GM12878 (cell line): ENCODE measurements at regions not wholly inside any gene's neighbourhood (a gene's known extent, or its start where the extent isn't known, plus 50 kb on each side); places are given as distances from the start of the nearest gene placed in this dataset.
"Not testable (repeated sequence)": the region's sequence is repeated elsewhere in the genome, so short reads cannot be mapped to it uniquely, and the experiment has no call there.

Experiments
- ATAC-seq: fragments of 200-7000 bp; cut with Tn5 transposase; 3 replicates; pipeline ENCODE4 v1.9.1; 2020; ENCODE audit warnings: mild to moderate bottlenecking, moderate library complexity
- BruUV-seq: library from RNA; stranded (reverse); fragments of 400-500 nt; replicated peaks from 2 replicates; lab custom pipeline; 2021; lab: Mats Ljungman, UMichigan
- CTCF ChIA-PET: fragments of 300-600 bp; sonication (Branson Sonifier 250); formaldehyde crosslinking; extraction: SDS; loops from one replicate; lab custom pipeline; 2021; ENCODE audit warnings: inconsistent platforms; lab: Yijun Ruan, JAX
- POLR2A ChIA-PET: fragments of 350-600 bp; formaldehyde crosslinking; extraction: SDS; loops from one replicate; lab custom pipeline; 2021; ENCODE audit warnings: inconsistent platforms; lab: Charles Lee
- RAD21 ChIA-PET: fragments of 300-600 bp; sonication (Branson Sonifier 250); formaldehyde crosslinking; loops from one replicate; lab custom pipeline; 2023; ENCODE audit warnings: antibody characterized with exemption; ENCODE audit not compliant: unreplicated experiment; lab: Charles Lee
- SMC1A ChIA-PET: fragments of 300-600 bp; sonication (Branson Sonifier 250); formaldehyde crosslinking; loops from one replicate; lab custom pipeline; 2023; ENCODE audit not compliant: unreplicated experiment, uncharacterized antibody; lab: Charles Lee
- DNase-seq: peaks from one replicate; pipeline ENCODE4 v3.0.0-alpha.2; 2011; ENCODE audit warnings: low read depth, low spot score
- FAIRE-seq: peaks from 3 replicates; lab custom pipeline; 2011; peaks lifted over from hg19 to GRCh38; lab: Jason Lieb, UNC
- H2AFZ ChIP-seq: 2 replicates; pipeline ENCODE4 v1.6.0; 2011; ENCODE audit warnings: low read depth, low read length, control low read depth; ENCODE audit not compliant: control insufficient read depth
- H3K27ac ChIP-seq: 2 replicates; pipeline ENCODE4 v1.5.1; 2011; ENCODE audit warnings: control low read depth; ENCODE audit not compliant: control insufficient read depth, insufficient read depth
- H3K27me3 ChIP-seq, 2 experiments: replicated peaks in 1 of 2; 2 replicates each; pipeline versions ENCODE4 v1.6.0 to v1.6.1; 2011; ENCODE audit warnings: low read length in 1 of 2; ENCODE audit not compliant: control insufficient read depth in 2 of 2, insufficient read depth in 2 of 2
- H3K36me3 ChIP-seq, 2 experiments: 2 replicates each; pipeline ENCODE4 v1.5.1; 2011; ENCODE audit warnings: low read length in 1 of 2; ENCODE audit not compliant: control insufficient read depth in 2 of 2, insufficient read depth in 2 of 2
- H3K4me1 ChIP-seq: 2 replicates; pipeline ENCODE4 v1.6.1; 2011; ENCODE audit warnings: mild to moderate bottlenecking, low read length, moderate library complexity, mixed read lengths; ENCODE audit not compliant: control insufficient read depth, insufficient read depth
- H3K4me2 ChIP-seq: 2 replicates; pipeline ENCODE4 v1.6.0; 2011; ENCODE audit warnings: control low read depth; ENCODE audit not compliant: control insufficient read depth, insufficient read depth
- H3K4me3 ChIP-seq: fragments of 200-600 bp; sonication (generic); 2 replicates; pipeline ENCODE4 v1.5.1; 2016
- H3K79me2 ChIP-seq: 2 replicates; pipeline ENCODE4 v1.6.0; 2011; ENCODE audit warnings: low read length; ENCODE audit not compliant: control insufficient read depth, insufficient read depth
- H3K9ac ChIP-seq: 2 replicates; pipeline ENCODE4 v1.8.0; 2011; ENCODE audit warnings: low read length, control low read depth, mixed read lengths; ENCODE audit not compliant: control insufficient read depth, insufficient read depth
- H3K9me3 ChIP-seq: replicated peaks from 3 replicates; pipeline ENCODE4 v1.5.1; 2011; ENCODE audit warnings: mild to moderate bottlenecking, low read length; ENCODE audit not compliant: control insufficient read depth, insufficient read depth
- H4K20me1 ChIP-seq: 2 replicates; pipeline ENCODE4 v1.6.0; 2011; ENCODE audit not compliant: control insufficient read depth, insufficient read depth
- CREM ChIP-seq: IDR thresholded peaks from 2 replicates; pipeline ENCODE4 v1.6.1; 2014; ENCODE audit warnings: antibody characterized with exemption, low read depth
- ELK1 ChIP-seq: IDR thresholded peaks from 2 replicates; pipeline ENCODE4 v1.6.1; 2012; ENCODE audit warnings: low read depth, low read length, improper control_type of control experiment
- KAT2A ChIP-seq: conservative IDR thresholded peaks from 2 replicates; pipeline ENCODE4 v1.6.1; 2011; ENCODE audit warnings: low read depth, low read length; ENCODE audit not compliant: control insufficient read depth
- KDM1A ChIP-seq: fragments of 200-600 bp; sonication (generic); IDR thresholded peaks from 2 replicates; pipeline ENCODE4 v1.6.1; 2016; ENCODE audit warnings: borderline replicate concordance
- MLLT1 ChIP-seq: fragments of 450-650 bp; IDR thresholded peaks from 2 replicates; pipeline ENCODE4 v1.6.1; 2016; ENCODE audit warnings: mild to moderate bottlenecking
- POU2F2 ChIP-seq: IDR thresholded peaks from 3 replicates; pipeline ENCODE4 v1.6.1; 2011; ENCODE audit warnings: low read depth, mild to moderate bottlenecking, low read length, borderline replicate concordance
- SIN3A ChIP-seq: IDR thresholded peaks from 2 replicates; pipeline ENCODE4 v1.6.1; 2012; ENCODE audit warnings: low read depth, low read length, improper control_type of control experiment
- SMAD1 ChIP-seq: fragments of 450-650 bp; IDR thresholded peaks from 2 replicates; pipeline ENCODE4 v1.6.1; 2018; ENCODE audit warnings: mild to moderate bottlenecking, low read depth; ENCODE audit not compliant: partially characterized antibody
- SMARCA5 ChIP-seq: fragments of 450-650 bp; IDR thresholded peaks from 2 replicates; pipeline ENCODE4 v1.6.1; 2017; ENCODE audit warnings: mild to moderate bottlenecking
- TARDBP ChIP-seq: IDR thresholded peaks from 2 replicates; pipeline ENCODE4 v1.6.1; 2016; ENCODE audit warnings: borderline replicate concordance
- WGBS: methylation state at CpG from one replicate; pipeline ENCODE4 v1.1.6; 2016; ENCODE audit warnings: low lambda C conversion rate; ENCODE audit not compliant: insufficient replicate concordance, insufficient coverage; ENCODE audit errors: missing lambda C conversion rate; 5-methylcytosine and 5-hydroxymethylcytosine counted together
- in situ Hi-C: fragments of 300-500 bp; cut with MboI; formaldehyde crosslinking; loops from 9 replicates; pipeline ENCODE4 v1.14.3; 2018; ENCODE audit warnings: mixed read lengths
- intact Hi-C: fragments of 100-400 bp; cut with micrococcal nuclease; formaldehyde crosslinking; loops from one replicate; pipeline ENCODE4 v1.14.2; 2022; ENCODE audit not compliant: unreplicated experiment

GRCh38 chr11:115610908-115611307, 106.7 kb upstream of the CADM1 start:
- Histone ChIP-seq H3K4me1 (no peaks in the 10 kb centered on the region), H3K36me3 (no peaks in the 10 kb centered on the region)
- no peak for DNase-seq
- intact Hi-C loops, result no loop called here
- in situ Hi-C loops, result no loop called here
- no peak for FAIRE-seq
- no peak for TF ChIP-seq SMARCA5
- no peak for TF ChIP-seq ELK1
- TF ChIP-seq SIN3A, result no peak
- no peak for TF ChIP-seq TARDBP
- no peak for TF ChIP-seq CREM
- TF ChIP-seq MLLT1, result no peak
- TF ChIP-seq SMAD1, result no peak
- no peak for TF ChIP-seq POU2F2
- no peak for TF ChIP-seq KAT2A
- TF ChIP-seq KDM1A, result no peak
- TF ChIP-seq, all 136 proteins: peak for 0
- no TSS peak for BruUV-seq
- no peaks in the 10 kb centered on the region for H3K79me2 ChIP-seq
- no peak for ATAC-seq
- no peak overlapping the region for H2AFZ ChIP-seq
- H3K27me3 ChIP-seq, result no peaks in the 10 kb centered on the region
- H3K9ac ChIP-seq, result no peak overlapping the region
- SMC1A ChIA-PET, result no interaction called here
- H3K9me3 ChIP-seq, result no peaks in the 10 kb centered on the region
- RAD21 ChIA-PET, result interaction anchor here (0.6 kb wide), 2 partner anchors 81 to 271 kb away, joined by 3 to 4 read pairs; no protein-coding TSS in a partner anchor
- H3K4me3 ChIP-seq, result no peak overlapping the region
- no peaks in the 10 kb centered on the region for H4K20me1 ChIP-seq
- no peak overlapping the region for H3K27ac ChIP-seq
- WGBS, result 33% methylated on average over 3 of the region's 3 CpGs
- H3K4me2 ChIP-seq, result no peak overlapping the region
- CTCF ChIA-PET, result no interaction called here
- POLR2A ChIA-PET, result no interaction called here

GRCh38 chr11:115610234-115610633, 106.0 kb upstream of the CADM1 start:
- intact Hi-C loops, H2AFZ ChIP-seq, RAD21 ChIA-PET, SMC1A ChIA-PET, DNase-seq, H3K79me2 ChIP-seq, H3K36me3 ChIP-seq, BruUV-seq, H3K4me2 ChIP-seq, POLR2A ChIA-PET, FAIRE-seq, H4K20me1 ChIP-seq, H3K4me1 ChIP-seq, H3K9me3 ChIP-seq, H3K9ac ChIP-seq, H3K27ac ChIP-seq, H3K27me3 ChIP-seq, ATAC-seq, H3K4me3 ChIP-seq, CTCF ChIA-PET, in situ Hi-C loops: not testable (repeated sequence)
- WGBS, result 57% methylated on average over 1 of the region's 1 CpG
